ENCODE measurements at regions not wholly inside any gene's neighbourhood (a gene's known extent, or its start where the extent isn't known, plus 50 kb on each side); places are given as distances from the start of the nearest gene placed in this dataset.

- H3K9ac ChIP-seq (ENCODE audit: insufficient read depth in 1 of 2, low read length in 2 of 2): no peak overlapping the region
- WGBS, 2 donors: 92 to 95% methylated on average over 5 of the region's 5 CpGs
- H3K36me3 ChIP-seq (ENCODE audit: control insufficient read depth in 4 of 4, insufficient read depth in 4 of 4, low read length in 4 of 4): no peaks in the 10 kb centered on the region
- ATAC-seq (ENCODE audit: insufficient read depth, low FRiP score) (no peak), DNase-seq (no peak)
- H3K27me3 ChIP-seq (ENCODE audit: control insufficient read depth in 3 of 3, insufficient read depth in 3 of 3, low read length in 2 of 3): no peaks in the 10 kb centered on the region
- no peaks in the 10 kb centered on the region for H3K4me1 ChIP-seq (ENCODE audit: control insufficient read depth in 5 of 5, insufficient read depth in 5 of 5, low read length in 5 of 5)
- no peaks in the 10 kb centered on the region for H3K9me3 ChIP-seq (ENCODE audit: control insufficient read depth in 4 of 4, insufficient read depth in 3 of 4, low read length in 3 of 4)
- TF ChIP-seq, protein P1, sequence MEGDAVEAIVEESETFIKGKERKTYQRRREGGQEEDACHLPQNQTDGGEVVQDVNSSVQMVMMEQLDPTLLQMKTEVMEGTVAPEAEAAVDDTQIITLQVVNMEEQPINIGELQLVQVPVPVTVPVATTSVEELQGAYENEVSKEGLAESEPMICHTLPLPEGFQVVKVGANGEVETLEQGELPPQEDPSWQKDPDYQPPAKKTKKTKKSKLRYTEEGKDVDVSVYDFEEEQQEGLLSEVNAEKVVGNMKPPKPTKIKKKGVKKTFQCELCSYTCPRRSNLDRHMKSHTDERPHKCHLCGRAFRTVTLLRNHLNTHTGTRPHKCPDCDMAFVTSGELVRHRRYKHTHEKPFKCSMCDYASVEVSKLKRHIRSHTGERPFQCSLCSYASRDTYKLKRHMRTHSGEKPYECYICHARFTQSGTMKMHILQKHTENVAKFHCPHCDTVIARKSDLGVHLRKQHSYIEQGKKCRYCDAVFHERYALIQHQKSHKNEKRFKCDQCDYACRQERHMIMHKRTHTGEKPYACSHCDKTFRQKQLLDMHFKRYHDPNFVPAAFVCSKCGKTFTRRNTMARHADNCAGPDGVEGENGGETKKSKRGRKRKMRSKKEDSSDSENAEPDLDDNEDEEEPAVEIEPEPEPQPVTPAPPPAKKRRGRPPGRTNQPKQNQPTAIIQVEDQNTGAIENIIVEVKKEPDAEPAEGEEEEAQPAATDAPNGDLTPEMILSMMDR (IDR thresholded peaks at IDR 0.05; ENCODE audit: control extremely low read depth, extremely low read depth): no peak
- no peak overlapping the region for H3K27ac ChIP-seq (ENCODE audit: low read depth in 1 of 2, low read length in 1 of 2)
- no peak overlapping the region for H3K4me3 ChIP-seq
These were observed 52.6 kb upstream of the OLFM4 start for GRCh38 chr13:52975969-52976368.

DNA sequence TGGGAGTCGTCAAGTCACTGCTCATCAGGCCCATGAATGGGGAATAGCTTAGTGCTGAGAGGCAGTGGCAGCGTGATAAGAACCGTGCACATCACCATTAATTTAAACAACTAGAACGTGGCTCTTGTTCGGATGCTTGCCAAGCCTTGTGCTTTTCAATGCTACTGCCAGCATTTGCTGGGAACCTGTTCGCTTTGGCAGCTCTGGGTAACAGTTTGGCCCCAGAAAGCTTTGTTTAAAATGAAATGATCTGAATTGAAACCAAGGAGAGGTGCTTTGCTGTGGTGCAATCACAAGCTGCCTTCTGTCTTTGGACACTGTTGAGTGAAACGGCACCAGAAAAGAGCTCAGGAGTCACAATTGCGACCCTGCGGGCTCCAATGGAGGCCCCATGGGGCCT is 53.5 kb upstream of the OLFM4 start:
- Histone ChIP-seq H3K4me1 (ENCODE audit: control insufficient read depth in 5 of 5, insufficient read depth in 5 of 5, low read length in 5 of 5) (no peaks in the 10 kb centered on the region), H3K9me3 (ENCODE audit: control insufficient read depth in 4 of 4, insufficient read depth in 3 of 4, low read length in 3 of 4) (no peaks in the 10 kb centered on the region), H3K4me3 (no peak overlapping the region), H3K27ac (ENCODE audit: low read depth in 1 of 2, low read length in 1 of 2) (no peak overlapping the region), H3K27me3 (ENCODE audit: control insufficient read depth in 3 of 3, insufficient read depth in 3 of 3, low read length in 2 of 3) (peaks cover 0 to 3% (median 0%) of the 10 kb centered on the region in 3 donors), H3K9ac (ENCODE audit: insufficient read depth in 1 of 2, low read length in 2 of 2) (no peak overlapping the region), H3K36me3 (ENCODE audit: control insufficient read depth in 4 of 4, insufficient read depth in 4 of 4, low read length in 4 of 4) (no peaks in the 10 kb centered on the region)
- WGBS, 2 donors: 66 to 83% methylated on average over 9 of the region's 9 CpGs
- TF ChIP-seq, protein P1 (IDR thresholded peaks at IDR 0.05; ENCODE audit: control extremely low read depth, extremely low read depth): no peak
- ATAC-seq (ENCODE audit: insufficient read depth, low FRiP score): no peak
- DNase-seq: peak in 2 of 3 donors; percentile 8 to 13

DNA sequence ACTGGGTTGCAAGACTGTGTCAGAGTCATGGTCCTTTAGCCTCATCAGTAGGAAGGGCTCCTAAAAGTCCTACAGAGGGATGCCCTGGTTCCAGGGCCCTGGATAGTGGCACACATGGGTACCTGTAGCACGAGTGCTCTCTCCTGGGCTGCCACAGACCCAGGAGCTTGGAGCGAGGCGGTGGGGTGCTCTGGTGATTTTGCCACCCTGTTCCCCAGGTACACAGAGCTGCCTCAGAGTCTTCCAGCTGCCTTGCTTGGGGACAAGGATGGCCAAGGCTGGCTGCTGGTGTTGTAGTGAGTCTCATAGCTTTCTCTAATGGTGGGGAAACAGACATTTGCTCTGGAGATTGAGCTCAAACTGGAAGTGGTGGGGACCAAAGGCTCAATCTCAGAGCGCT is 53.9 kb upstream of the OLFM4 start:
- 89 to 90% methylated on average over 4 of the region's 4 CpGs for WGBS, 2 donors
- ATAC-seq (ENCODE audit: insufficient read depth, low FRiP score) (no peak), DNase-seq (no peak)
- no peak overlapping the region for H3K4me3 ChIP-seq
- H3K27me3 ChIP-seq (ENCODE audit: control insufficient read depth in 3 of 3, insufficient read depth in 3 of 3, low read length in 2 of 3): peaks cover 0 to 6% (median 0%) of the 10 kb centered on the region in 3 donors
- no peaks in the 10 kb centered on the region for H3K36me3 ChIP-seq (ENCODE audit: control insufficient read depth in 4 of 4, insufficient read depth in 4 of 4, low read length in 4 of 4)
- H3K27ac ChIP-seq (ENCODE audit: low read depth in 1 of 2, low read length in 1 of 2): no peak overlapping the region
- H3K4me1 ChIP-seq (ENCODE audit: control insufficient read depth in 5 of 5, insufficient read depth in 5 of 5, low read length in 5 of 5): no peaks in the 10 kb centered on the region
- H3K9ac ChIP-seq (ENCODE audit: insufficient read depth in 1 of 2, low read length in 2 of 2): no peak overlapping the region
- no peaks in the 10 kb centered on the region for H3K9me3 ChIP-seq (ENCODE audit: control insufficient read depth in 4 of 4, insufficient read depth in 3 of 4, low read length in 3 of 4)
- TF ChIP-seq, protein P1 (IDR thresholded peaks at IDR 0.05; ENCODE audit: control extremely low read depth, extremely low read depth): no peak

- no peak for ATAC-seq (ENCODE audit: insufficient read depth, low FRiP score)
- TF ChIP-seq, protein P1 (IDR thresholded peaks at IDR 0.05; ENCODE audit: control extremely low read depth, extremely low read depth): no peak
- H3K27me3 ChIP-seq (ENCODE audit: control insufficient read depth in 3 of 3, insufficient read depth in 3 of 3, low read length in 2 of 3): peaks cover 0 to 15% (median 0%) of the 10 kb centered on the region in 3 donors
These were observed 59.2 kb upstream of the OLFM4 start for GRCh38 chr13:52969373-52969772.

More at GRCh38 chr13:52969373-52969772, 59.2 kb upstream of the OLFM4 start:
- H3K4me3 ChIP-seq: no peak overlapping the region
- H3K4me1 ChIP-seq (ENCODE audit: control insufficient read depth in 5 of 5, insufficient read depth in 5 of 5, low read length in 5 of 5): no peaks in the 10 kb centered on the region
- no peaks in the 10 kb centered on the region for H3K9me3 ChIP-seq (ENCODE audit: control insufficient read depth in 4 of 4, insufficient read depth in 3 of 4, low read length in 3 of 4)
- WGBS, 2 donors: 32 to 41% methylated on average over 4 of the region's 4 CpGs
- H3K36me3 ChIP-seq (ENCODE audit: control insufficient read depth in 4 of 4, insufficient read depth in 4 of 4, low read length in 4 of 4): no peaks in the 10 kb centered on the region
- no peak for DNase-seq
- no peak overlapping the region for H3K27ac ChIP-seq (ENCODE audit: low read depth in 1 of 2, low read length in 1 of 2)
- H3K9ac ChIP-seq (ENCODE audit: insufficient read depth in 1 of 2, low read length in 2 of 2): no peak overlapping the region
